T-helper 2 cell (primary cell): ENCODE measurements at regions not wholly inside any gene's neighbourhood (a gene's known extent, or its start where the extent isn't known, plus 50 kb on each side); places are given as distances from the start of the nearest gene placed in this dataset.
"Not testable (repeated sequence)": the region's sequence is repeated elsewhere in the genome, so short reads cannot be mapped to it uniquely, and the experiment has no call there.

Experiments used
- DNase-seq, 5 experiments: peaks; one replicate each; pipeline versions ENCODE4 v3.0.0 to v3.0.0-alpha.2; 2012 to 2022

GRCh38 chr2:226467221-226467620 lies 332.4 kb downstream of the IRS1 start:
- DNase-seq: no peak

GRCh38 chr2:226466589-226466988 lies 333.0 kb downstream of the IRS1 start:
- no peak for DNase-seq

GRCh38 chr2:226466124-226466523 lies 333.5 kb downstream of the IRS1 start:
- no peak for DNase-seq

DNA sequence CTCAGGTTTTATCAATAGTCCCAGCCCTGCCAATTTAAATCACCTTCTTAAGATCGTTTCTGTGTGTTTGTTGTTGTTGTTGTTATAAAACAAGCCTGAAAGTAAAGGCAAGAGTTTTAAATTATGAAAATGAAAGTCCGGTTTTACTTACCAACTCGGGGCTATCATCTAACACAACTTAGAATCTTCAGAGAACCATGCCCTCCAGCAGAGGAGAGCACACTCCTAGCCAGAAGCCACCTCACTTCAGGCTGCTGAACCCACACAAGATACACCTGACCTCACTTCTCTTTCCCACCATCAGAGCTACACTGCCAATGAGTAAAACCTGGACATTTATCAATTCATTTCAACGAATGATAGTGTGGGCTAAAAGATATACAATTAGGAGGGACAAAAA lies 335.2 kb downstream of the IRS1 start:
- DNase-seq: no peak

- no peak for DNase-seq
Observed at GRCh38 chr2:226463154-226463553, 336.5 kb downstream of the IRS1 start.

DNA sequence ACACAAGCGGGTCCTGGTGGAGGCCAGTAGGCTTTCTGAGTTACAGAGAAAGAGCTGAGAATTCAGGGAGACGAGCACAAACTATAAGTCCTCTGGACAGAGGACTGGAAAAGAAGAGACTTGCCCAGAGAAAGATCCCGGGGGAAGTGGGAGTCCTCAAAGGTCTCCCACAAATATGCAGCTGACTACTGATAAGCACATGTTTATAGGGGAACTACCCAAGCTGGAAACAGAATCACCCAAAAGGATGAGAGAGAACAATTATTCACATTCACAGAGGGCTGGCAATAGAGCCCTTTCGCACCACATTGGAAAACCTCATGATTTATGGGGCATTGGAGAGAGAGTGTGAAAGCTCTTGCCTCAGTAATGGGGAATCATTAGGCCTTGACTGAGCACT lies 337.6 kb downstream of the IRS1 start:
- DNase-seq: no peak

DNA sequence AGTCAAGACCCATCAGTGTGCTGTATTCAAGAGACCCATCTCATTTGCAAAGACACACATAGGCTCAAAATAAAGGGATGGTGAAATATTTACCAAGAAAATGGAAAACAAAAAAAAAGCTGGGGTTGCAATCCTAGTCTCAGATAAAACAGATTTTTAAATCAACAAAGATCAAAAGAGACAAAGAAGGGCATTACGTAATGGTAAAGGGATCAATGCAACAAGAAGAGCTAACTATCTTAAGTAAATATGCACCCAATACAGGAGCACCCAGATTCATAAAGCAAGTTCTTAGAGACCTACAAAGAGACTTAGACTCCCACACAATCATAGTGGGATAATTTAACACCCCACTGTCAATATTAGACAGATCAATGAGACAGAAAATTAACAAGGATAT lies 343.5 kb downstream of the IRS1 start:
- DNase-seq: not testable (repeated sequence)

DNA sequence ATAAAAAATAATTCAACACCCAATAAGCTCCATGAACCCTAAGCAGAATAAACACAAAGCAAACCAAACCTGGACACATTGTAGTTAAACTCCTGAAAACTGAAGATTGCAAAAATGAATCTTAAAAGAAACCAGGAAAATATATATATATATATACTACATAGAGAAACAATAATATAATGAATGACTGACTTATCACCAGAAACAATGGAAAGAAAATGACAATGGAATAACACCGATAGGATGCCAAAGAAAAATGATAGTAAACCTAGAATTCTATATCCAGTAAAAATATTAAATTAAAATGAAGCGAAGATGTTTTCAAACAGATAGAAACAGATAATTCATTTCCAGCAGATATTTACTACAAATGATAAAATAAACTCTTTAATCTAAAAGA lies 346.9 kb downstream of the IRS1 start:
- no peak for DNase-seq

GRCh38 chr2:226451486-226451885 lies 348.1 kb downstream of the IRS1 start:
- DNase-seq: no peak

DNA sequence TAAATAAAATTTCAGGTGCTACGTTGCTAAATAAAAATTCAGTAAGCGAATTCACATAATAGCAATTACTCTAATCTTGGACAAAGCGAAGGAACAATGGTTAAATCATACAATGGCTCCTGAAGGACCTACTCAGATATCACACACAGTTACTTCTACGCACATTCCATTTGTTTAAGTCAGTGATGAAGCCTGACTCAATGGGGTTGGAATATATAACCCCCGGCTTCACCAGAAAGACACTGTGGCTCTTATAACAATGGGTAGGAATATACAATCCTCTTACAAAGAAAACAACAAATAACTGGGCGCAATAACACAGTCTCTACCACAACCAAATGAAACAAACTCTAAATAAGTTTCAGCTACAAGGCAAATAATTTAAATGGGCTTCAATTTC lies 349.5 kb downstream of the IRS1 start:
- no peak for DNase-seq

DNA sequence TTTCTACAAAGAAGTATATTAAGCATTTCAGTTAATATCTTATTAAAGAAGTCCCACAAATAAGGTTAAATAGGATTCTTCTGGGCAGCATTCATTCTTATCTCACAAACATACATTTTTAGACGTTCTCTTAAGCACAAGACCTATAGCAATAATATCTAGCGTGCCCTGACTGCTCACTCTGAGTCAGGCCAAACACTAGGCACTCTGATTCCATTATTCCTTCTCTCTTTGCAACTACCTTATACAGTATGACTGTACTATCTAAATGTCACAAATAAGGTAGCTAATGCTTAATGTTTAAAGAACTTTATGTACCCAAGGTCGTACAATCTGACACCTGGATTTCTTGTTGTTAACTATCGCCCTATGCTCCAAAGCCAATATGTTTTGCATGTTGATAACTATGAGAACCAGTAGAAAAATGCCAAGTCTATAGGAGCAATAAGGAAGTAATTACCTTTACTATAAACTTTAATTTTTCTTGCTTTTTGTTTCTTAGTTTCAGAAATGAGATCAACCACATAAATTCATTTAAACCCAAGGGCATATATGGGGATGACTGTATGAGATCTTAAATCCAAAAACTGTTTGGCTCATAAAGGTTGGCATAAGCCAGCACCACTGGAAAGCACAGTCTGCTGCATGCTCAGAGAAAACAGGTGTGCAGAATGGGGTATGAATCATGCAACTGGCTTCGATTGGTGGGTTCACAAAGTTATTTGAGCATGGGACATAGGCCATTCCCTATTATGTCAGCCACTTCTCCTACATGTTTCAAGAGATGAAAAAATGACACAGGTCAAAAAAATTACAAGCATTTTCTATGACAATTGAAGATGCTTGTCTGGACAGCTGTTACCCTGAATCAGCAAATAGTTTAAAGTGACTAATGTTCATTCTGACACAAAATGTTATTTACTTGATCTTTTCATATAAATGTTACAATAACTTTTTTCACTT lies 352.0 kb downstream of the IRS1 start:
- no peak for DNase-seq

DNA sequence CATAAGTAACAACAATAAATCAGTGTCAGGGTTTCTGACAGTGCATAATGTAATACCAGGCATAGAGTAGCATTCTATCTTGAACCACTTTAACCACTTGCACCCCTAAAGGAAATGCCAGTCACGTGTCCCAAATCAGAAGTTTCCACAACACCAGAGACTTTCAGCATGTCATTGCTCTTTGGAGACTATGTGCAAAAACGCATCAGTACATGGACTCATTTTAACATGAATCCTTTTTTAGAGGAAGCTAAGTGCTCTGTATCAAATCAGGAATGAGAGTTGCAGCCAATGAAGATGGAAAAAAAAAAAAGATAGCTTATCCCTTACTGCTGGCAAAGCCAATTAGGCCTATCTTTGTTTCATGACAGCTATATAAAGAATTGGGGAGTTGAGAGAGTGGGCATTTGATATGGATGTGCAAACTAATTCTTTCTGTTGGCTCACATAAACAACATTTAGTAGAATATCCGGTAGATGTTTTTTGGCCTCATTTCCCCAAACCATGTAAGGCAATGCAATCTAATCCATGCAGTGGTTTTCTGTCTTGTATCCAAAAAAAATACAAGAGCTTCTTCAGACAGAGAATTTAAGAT lies 353.1 kb downstream of the IRS1 start:
- DNase-seq: peak in 1 of 5 experiments; percentile 6

DNA sequence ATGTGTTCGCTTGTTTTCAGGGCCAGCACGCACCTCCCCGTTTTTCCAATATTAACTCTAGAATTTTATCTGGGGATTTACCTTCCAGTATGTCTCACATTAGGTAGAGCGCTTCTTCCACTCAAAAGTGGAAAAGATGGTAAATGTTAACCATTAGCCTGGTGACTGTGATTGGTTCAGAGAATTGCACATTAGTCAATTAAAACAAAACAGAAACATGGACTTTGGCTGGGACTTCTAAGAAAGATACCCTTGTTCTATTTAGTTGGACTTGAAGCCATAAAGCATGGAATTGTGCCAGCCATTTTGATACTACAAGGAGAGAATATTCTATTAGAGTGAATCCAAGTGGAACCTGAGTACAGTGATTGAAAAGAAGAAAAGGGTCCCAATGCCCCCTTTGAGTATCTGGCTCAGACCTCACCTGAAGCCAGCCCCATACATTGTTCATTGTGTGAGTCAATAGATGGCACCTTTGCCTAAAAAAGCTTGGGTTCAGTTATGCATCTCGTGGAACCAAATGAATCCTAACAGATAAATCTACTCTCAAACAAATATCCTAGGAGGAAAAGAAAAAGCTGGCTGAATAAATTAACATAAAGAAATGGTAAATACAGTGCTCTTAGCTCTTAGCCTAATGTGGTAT lies 354.3 kb downstream of the IRS1 start:
- DNase-seq: no peak

DNA sequence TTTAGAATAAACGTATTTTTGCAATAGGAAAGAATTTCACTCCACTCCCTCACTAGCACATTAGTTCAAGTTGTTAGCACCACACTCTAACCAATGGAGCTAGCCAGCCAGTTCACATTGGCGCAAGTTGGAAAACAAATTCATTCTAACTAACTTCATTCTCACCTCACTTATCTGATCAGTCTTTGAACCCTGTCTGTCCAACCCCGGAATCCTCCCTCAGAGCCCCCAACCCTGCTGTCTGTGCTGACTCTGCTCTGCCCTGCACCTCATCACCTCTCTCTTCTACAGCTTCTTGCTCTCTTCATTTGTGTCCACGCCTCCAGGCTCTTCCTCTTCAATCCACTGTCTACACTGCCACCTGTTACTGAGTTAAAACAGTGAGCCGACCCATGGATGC lies 356.5 kb downstream of the IRS1 start:
- DNase-seq: no peak

DNA sequence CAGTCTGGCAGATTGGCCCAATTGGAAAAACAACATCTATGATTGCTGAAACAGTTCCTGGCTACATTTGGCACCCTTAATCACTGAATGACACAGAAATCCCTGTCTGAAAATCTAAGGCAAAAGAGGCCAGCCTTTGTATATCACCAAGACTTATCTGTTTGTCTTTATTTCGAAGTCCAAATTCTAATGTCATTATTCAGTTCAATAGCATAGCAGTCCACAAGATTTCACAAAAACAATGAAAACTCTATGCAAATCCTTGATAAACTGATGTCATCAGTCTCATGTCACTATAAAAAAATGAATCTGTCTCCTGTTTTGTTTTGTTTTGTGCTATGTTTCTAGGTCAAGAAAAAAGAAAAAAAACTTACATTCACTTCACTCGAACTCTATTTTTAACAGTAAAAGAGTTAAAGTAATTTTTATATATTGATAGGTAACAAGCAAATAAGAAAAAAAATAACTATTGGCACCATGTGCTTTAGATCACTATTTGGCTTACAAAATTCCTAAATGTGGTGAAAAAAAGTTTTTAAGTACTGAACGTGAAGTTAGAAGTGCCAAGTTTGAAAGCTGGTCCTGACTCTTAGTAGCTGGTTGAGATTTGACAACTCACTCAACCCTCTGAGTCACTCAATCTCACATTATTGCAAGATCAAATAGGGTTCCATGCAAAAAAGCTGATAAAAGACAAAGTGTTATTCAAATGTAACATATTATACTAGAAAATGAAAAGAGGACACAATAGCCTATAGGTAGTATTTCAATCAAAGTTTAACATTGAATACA lies 359.3 kb downstream of the IRS1 start:
- DNase-seq: no peak

- DNase-seq: no peak
Observed at GRCh38 chr2:226439337-226439736, 360.3 kb downstream of the IRS1 start.

GRCh38 chr2:226435146-226435545 lies 364.5 kb downstream of the IRS1 start:
- DNase-seq: no peak

DNA sequence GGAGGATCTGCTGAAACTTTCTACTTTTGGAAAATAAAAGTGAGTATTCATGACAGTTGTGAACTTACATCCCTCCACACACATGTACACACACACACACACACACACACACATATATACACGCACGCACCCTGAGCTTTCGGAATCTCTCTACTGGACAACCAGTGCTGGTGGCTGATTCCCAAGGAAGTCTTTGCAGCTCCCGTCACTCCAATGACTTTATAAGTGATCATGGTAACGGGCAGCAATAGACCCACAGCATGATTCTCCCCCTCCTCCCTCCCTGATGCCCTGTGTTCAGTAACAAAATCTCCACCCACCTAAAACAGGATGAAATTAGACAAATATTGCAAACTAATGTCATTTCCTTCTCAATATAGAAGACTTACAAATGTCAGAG lies 364.9 kb downstream of the IRS1 start:
- DNase-seq: no peak

DNA sequence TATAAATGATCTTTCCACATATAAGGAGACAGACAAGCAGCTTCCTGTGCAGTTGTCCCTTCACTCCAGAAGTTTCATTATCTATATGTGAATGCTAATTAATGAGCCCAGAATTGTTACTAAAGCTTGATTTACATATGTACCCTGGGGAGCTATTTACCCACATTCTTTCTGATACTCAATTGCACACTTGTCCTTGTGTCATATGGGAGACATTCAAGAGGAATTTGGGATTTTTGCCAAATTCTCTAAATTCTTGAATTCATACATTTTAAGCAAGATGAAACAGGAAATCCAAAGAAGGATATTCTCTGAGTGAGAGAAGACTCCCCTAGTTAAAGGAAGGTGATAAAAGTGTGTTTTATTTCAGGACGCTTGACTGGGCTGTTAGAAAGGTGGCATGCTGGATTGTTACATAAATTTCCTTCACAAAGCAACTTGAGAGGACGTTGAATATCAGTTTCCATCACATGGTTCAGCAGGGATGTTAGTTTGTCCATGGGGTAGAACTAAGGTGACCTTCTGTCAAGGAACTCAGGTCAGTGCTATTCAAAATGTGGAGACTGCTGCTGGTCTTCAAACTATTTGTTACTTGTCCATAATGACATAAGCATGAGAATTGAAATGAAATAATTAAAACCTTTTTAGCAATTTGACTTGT lies 368.2 kb downstream of the IRS1 start:
- no peak for DNase-seq

- no peak for DNase-seq
Observed at GRCh38 chr2:226429476-226429875, 370.1 kb downstream of the IRS1 start.

GRCh38 chr2:226427538-226428307 lies 371.9 kb downstream of the IRS1 start:
- DNase-seq: no peak
